ENCODE measurements at regions not wholly inside any gene's neighbourhood (a gene's known extent, or its start where the extent isn't known, plus 50 kb on each side); places are given as distances from the start of the nearest gene placed in this dataset.

GRCh38 chr3:1783995-1784394 lies 314.7 kb upstream of the CNTN4 start:
- TF ChIP-seq CTCF (IDR thresholded peaks at IDR 0.05) (no peak), POLR2A (IDR thresholded peaks at IDR 0.05) (no peak)
